ENCODE measurements at regions not wholly inside any gene's neighbourhood (a gene's known extent, or its start where the extent isn't known, plus 50 kb on each side); places are given as distances from the start of the nearest gene placed in this dataset.

DNA sequence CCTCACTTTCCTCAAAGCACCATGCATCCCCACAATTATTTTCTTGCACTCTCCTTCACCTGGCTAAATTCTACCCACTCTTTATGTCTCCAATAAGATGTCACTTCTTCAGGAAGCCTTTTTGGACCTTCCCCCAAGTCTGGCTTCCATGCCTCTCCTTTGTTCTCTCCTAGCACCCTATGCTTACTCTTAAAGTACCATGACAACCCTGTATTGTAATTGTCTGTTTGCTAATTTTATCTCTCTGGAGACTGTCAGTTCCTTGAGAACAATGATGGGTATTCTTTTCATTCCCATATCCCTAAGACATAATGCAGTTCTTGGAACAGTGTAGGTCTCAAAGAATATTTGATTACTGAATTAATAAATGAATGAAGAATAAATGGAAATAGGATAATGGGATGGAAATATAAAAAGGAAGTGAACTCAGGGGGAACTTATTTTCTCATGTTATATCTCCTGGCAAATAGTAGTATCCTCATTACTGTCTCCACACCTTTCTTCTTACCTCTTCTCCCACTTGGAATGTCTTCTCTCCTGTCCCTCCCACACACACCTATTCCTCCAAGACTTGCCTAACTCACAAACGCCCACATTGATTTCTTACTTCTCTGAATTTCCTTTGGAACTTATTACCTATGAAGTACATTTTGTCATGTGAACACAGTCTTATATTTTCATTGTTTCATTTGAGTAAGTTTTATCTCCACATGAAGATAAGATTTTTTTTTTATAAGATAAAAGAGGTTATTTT lies 499.1 kb downstream of the NFIB start:
- TF ChIP-seq, protein P1, sequence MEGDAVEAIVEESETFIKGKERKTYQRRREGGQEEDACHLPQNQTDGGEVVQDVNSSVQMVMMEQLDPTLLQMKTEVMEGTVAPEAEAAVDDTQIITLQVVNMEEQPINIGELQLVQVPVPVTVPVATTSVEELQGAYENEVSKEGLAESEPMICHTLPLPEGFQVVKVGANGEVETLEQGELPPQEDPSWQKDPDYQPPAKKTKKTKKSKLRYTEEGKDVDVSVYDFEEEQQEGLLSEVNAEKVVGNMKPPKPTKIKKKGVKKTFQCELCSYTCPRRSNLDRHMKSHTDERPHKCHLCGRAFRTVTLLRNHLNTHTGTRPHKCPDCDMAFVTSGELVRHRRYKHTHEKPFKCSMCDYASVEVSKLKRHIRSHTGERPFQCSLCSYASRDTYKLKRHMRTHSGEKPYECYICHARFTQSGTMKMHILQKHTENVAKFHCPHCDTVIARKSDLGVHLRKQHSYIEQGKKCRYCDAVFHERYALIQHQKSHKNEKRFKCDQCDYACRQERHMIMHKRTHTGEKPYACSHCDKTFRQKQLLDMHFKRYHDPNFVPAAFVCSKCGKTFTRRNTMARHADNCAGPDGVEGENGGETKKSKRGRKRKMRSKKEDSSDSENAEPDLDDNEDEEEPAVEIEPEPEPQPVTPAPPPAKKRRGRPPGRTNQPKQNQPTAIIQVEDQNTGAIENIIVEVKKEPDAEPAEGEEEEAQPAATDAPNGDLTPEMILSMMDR (IDR thresholded peaks at IDR 0.05; ENCODE audit: insufficient read depth, low read length) = no peak
- no peak for TF ChIP-seq REST (IDR thresholded peaks at IDR 0.05; ENCODE audit: insufficient replicate concordance, low read depth)
- no peak for TF ChIP-seq POLR2AphosphoS5 (IDR thresholded peaks at IDR 0.05; ENCODE audit: low read depth)
- TF ChIP-seq SPI1 (IDR thresholded peaks at IDR 0.05; ENCODE audit: borderline replicate concordance, low read depth) = no peak
